SK-N-SH treated with all-trans-retinoic acid at 6 μM for 48 hours (cell line): ENCODE measurements at regions not wholly inside any gene's neighbourhood (a gene's known extent, or its start where the extent isn't known, plus 50 kb on each side); places are given as distances from the start of the nearest gene placed in this dataset.

ENCODE experiments used
- OSR1 ChIP-seq: fragments of 250-450 bp; sonication (Bioruptor Pico); IDR thresholded peaks from 2 replicates; pipeline ENCODE4 v1.8.0; 2022; ENCODE audit warnings: moderate library complexity, mild to moderate bottlenecking, inconsistent platforms
- ZFP3 ChIP-seq: fragments of 250-450 bp; sonication (Bioruptor Pico); IDR thresholded peaks from 2 replicates; pipeline ENCODE4 v1.5.0; 2020; ENCODE audit warnings: mild to moderate bottlenecking, moderate library complexity
- ZNF70 ChIP-seq: fragments of 450-650 bp; formaldehyde crosslinking; IDR thresholded peaks from 2 replicates; pipeline ENCODE4 v1.5.0; 2020; ENCODE audit warnings: mild to moderate bottlenecking, moderate library complexity
- TF ChIP-seq, protein P1 (sequence below): fragments of 250-450 bp; sonication (Bioruptor Pico); IDR thresholded peaks from 2 replicates; pipeline ENCODE4 v1.8.0; 2020; ENCODE audit warnings: mild to moderate bottlenecking, moderate library complexity, borderline replicate concordance

DNA sequence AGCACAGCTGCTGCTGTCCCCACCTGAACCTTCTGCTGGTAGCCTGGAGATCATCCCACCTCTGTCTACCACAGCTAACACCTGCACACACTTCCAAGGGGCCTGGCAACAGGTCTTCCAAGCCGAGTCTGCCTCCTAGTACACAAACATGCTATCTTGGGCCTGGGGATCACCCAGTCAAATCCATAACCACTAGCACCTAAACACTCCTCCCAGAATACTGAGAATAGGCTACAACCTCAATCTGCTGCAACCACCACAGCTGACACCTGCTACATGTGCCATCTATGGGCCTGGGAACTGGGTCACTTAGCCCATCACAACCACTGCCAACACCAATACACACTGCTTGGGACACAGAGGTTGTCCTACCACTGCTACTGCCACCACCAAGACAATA is 362.8 kb upstream of the ARPP21 start:
- TF ChIP-seq ZNF70 (CRISPR knock-in tag) = no peak
- no peak for TF ChIP-seq OSR1 (CRISPR knock-in tag)
- TF ChIP-seq, protein P1, sequence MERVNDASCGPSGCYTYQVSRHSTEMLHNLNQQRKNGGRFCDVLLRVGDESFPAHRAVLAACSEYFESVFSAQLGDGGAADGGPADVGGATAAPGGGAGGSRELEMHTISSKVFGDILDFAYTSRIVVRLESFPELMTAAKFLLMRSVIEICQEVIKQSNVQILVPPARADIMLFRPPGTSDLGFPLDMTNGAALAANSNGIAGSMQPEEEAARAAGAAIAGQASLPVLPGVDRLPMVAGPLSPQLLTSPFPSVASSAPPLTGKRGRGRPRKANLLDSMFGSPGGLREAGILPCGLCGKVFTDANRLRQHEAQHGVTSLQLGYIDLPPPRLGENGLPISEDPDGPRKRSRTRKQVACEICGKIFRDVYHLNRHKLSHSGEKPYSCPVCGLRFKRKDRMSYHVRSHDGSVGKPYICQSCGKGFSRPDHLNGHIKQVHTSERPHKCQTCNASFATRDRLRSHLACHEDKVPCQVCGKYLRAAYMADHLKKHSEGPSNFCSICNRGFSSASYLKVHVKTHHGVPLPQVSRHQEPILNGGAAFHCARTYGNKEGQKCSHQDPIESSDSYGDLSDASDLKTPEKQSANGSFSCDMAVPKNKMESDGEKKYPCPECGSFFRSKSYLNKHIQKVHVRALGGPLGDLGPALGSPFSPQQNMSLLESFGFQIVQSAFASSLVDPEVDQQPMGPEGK (CRISPR knock-in tag) = no peak
- TF ChIP-seq ZFP3 = no peak
